H9 (cell line): ENCODE measurements at regions not wholly inside any gene's neighbourhood (a gene's known extent, or its start where the extent isn't known, plus 50 kb on each side); places are given as distances from the start of the nearest gene placed in this dataset.

Experiments
- DNase-seq: peaks from one replicate; pipeline ENCODE4 v3.0.0-alpha.2; 2017
- H2AFZ ChIP-seq: one replicate; pipeline ENCODE4 v1.6.1; 2013; ENCODE audit warnings: mild to moderate bottlenecking, low read length, control low read depth, moderate library complexity
- H2AK5ac ChIP-seq: 2 replicates; pipeline ENCODE4 v1.6.1; 2013; ENCODE audit warnings: low read length, control low read depth, mixed read lengths; ENCODE audit not compliant: insufficient read length
- H2BK120ac ChIP-seq: one replicate; pipeline ENCODE4 v1.6.1; 2013; ENCODE audit warnings: low read depth, mild to moderate bottlenecking, low read length, control low read depth, inconsistent platforms; ENCODE audit not compliant: poor library complexity, severe bottlenecking
- H2BK12ac ChIP-seq: 2 replicates; pipeline ENCODE4 v1.6.1; 2013; ENCODE audit warnings: low read length, control low read depth, mixed read lengths, low read depth; ENCODE audit not compliant: insufficient read length
- H2BK15ac ChIP-seq: 2 replicates; pipeline ENCODE4 v1.6.1; 2013; ENCODE audit warnings: low read depth, low read length, control low read depth
- H2BK20ac ChIP-seq: one replicate; pipeline ENCODE4 v1.6.1; 2013; ENCODE audit warnings: low read depth, mild to moderate bottlenecking, low read length, control low read depth, inconsistent platforms; ENCODE audit not compliant: poor library complexity, severe bottlenecking
- H2BK5ac ChIP-seq: 2 replicates; pipeline ENCODE4 v1.6.1; 2013; ENCODE audit warnings: low read length, control low read depth, mixed read lengths; ENCODE audit not compliant: insufficient read length
- H3K14ac ChIP-seq: 2 replicates; pipeline ENCODE4 v1.6.1; 2013; ENCODE audit warnings: low read length, control low read depth; ENCODE audit not compliant: insufficient read depth
- H3K18ac ChIP-seq: 2 replicates; pipeline ENCODE4 v1.6.1; 2013; ENCODE audit warnings: low read depth, mild to moderate bottlenecking, mixed read lengths, low read length, control low read depth; ENCODE audit not compliant: insufficient read length
- H3K23ac ChIP-seq: 2 replicates; pipeline ENCODE4 v1.6.1; 2013; ENCODE audit warnings: low read length, control low read depth, mixed read lengths, low read depth; ENCODE audit not compliant: insufficient read length
- H3K23me2 ChIP-seq: 2 replicates; pipeline ENCODE4 v1.6.1; 2013; ENCODE audit warnings: low read depth, mild to moderate bottlenecking, mixed read lengths, low read length, control low read depth; ENCODE audit not compliant: insufficient read length, poor library complexity, severe bottlenecking
- H3K27ac ChIP-seq: 2 replicates; pipeline ENCODE4 v1.5.1; 2013; ENCODE audit warnings: low read length, control low read depth, mixed read lengths, low read depth; ENCODE audit not compliant: insufficient read length
- H3K27me3 ChIP-seq: 2 replicates; pipeline ENCODE4 v1.6.1; 2013; ENCODE audit warnings: low read length, control low read depth, inconsistent platforms; ENCODE audit not compliant: insufficient read depth
- H3K4ac ChIP-seq: 2 replicates; pipeline ENCODE4 v1.6.1; 2013; ENCODE audit warnings: low read depth, mild to moderate bottlenecking, control low read depth, inconsistent platforms, low read length, moderate library complexity
- H3K4me1 ChIP-seq: 2 replicates; pipeline ENCODE4 v1.6.1; 2013; ENCODE audit warnings: low read length, control low read depth, inconsistent platforms; ENCODE audit not compliant: insufficient read depth
- H3K4me2 ChIP-seq: 2 replicates; pipeline ENCODE4 v1.6.1; 2013; ENCODE audit warnings: low read length, control low read depth, mixed read lengths; ENCODE audit not compliant: insufficient read length, insufficient read depth
- H3K56ac ChIP-seq: 2 replicates; pipeline ENCODE4 v1.6.1; 2013; ENCODE audit warnings: low read depth, mild to moderate bottlenecking, mixed read lengths, low read length, control low read depth; ENCODE audit not compliant: insufficient read length
- H3K79me1 ChIP-seq: 2 replicates; pipeline ENCODE4 v1.6.1; 2013; ENCODE audit warnings: low read depth, mild to moderate bottlenecking, moderate library complexity, low read length, control low read depth, inconsistent platforms; ENCODE audit not compliant: insufficient read depth, poor library complexity, severe bottlenecking
- H3K79me2 ChIP-seq: 2 replicates; pipeline ENCODE4 v1.6.1; 2013; ENCODE audit warnings: low read length, control low read depth, inconsistent platforms; ENCODE audit not compliant: insufficient read depth
- H3K9ac ChIP-seq: 2 replicates; pipeline ENCODE4 v1.6.1; 2013; ENCODE audit warnings: low read length, control low read depth, mixed read lengths; ENCODE audit not compliant: insufficient read length; ENCODE audit errors: extremely low read depth
- H3K9me3 ChIP-seq: one replicate; pipeline ENCODE4 v1.6.1; 2013; ENCODE audit warnings: low read depth, low read length, inconsistent platforms; ENCODE audit not compliant: control insufficient read depth
- H3T11ph ChIP-seq: one replicate; pipeline ENCODE4 v1.6.1; 2013; ENCODE audit warnings: mild to moderate bottlenecking, low read length, control low read depth, inconsistent platforms
- H4K20me1 ChIP-seq: one replicate; pipeline ENCODE4 v1.6.1; 2013; ENCODE audit not compliant: control insufficient read depth, insufficient read length, insufficient read depth
- H4K5ac ChIP-seq: 2 replicates; pipeline ENCODE4 v1.6.1; 2013; ENCODE audit warnings: low read depth, mild to moderate bottlenecking, mixed read lengths, low read length, control low read depth; ENCODE audit not compliant: insufficient read length
- H4K8ac ChIP-seq: replicated peaks from 2 replicates; pipeline ENCODE4 v1.6.1; 2013; ENCODE audit warnings: low read length, control low read depth, mixed read lengths, low read depth; ENCODE audit not compliant: insufficient read length
- H4K91ac ChIP-seq: 2 replicates; pipeline ENCODE4 v1.6.1; 2013; ENCODE audit warnings: low read depth, mild to moderate bottlenecking, moderate library complexity, mixed read lengths, low read length, control low read depth; ENCODE audit not compliant: insufficient read length
- H3K27ac Mint-ChIP-seq, 3 experiments: 2 replicates in 2 of 3; 3 replicates in 1 of 3; pipeline ENCODE4 v1.8.0; 2020 to 2021; ENCODE audit warnings: mixed read lengths in 3 of 3, mild to moderate bottlenecking in 1 of 3, moderate library complexity in 1 of 3
- H3K27me3 Mint-ChIP-seq: 2 replicates; pipeline ENCODE4 v1.8.0; 2021; ENCODE audit warnings: low read depth, mild to moderate bottlenecking, moderate library complexity, mixed read lengths
- H3K36me3 Mint-ChIP-seq, 3 experiments: 2 replicates in 2 of 3; 3 replicates in 1 of 3; pipeline ENCODE4 v1.8.0; 2020 to 2021; ENCODE audit warnings: low read depth in 3 of 3, mixed read lengths in 3 of 3; ENCODE audit not compliant: insufficient read depth in 1 of 3
- H3K4me1 Mint-ChIP-seq, 2 experiments: 2 replicates each; pipeline ENCODE4 v1.8.0; 2020; ENCODE audit warnings: mixed read lengths in 2 of 2
- H3K4me3 Mint-ChIP-seq, 2 experiments: 2 replicates in 1 of 2; 3 replicates in 1 of 2; pipeline ENCODE4 v1.8.0; 2020 to 2021; ENCODE audit warnings: mild to moderate bottlenecking in 2 of 2, mixed read lengths in 2 of 2, moderate library complexity in 1 of 2
- H3K9me3 Mint-ChIP-seq, 2 experiments: 2 replicates in 1 of 2; 3 replicates in 1 of 2; pipeline ENCODE4 v1.8.0; 2020; ENCODE audit warnings: mild to moderate bottlenecking in 2 of 2, mixed read lengths in 2 of 2, moderate library complexity in 1 of 2
- CTCF ChIP-seq: fragments of 200-600 bp; sonication (generic); conservative IDR thresholded peaks from 3 replicates; pipeline ENCODE4 v1.8.0; 2021; ENCODE audit warnings: antibody characterized with exemption, mild to moderate bottlenecking
- WGBS: extraction: QIAGEN DNeasy Blood & Tissue Kit; methylation state at CpG from one replicate; pipeline ENCODE4 v1.1.7; 2013; ENCODE audit warnings: missing lambda C conversion rate, low lambda C conversion rate, mixed read lengths; ENCODE audit not compliant: insufficient read length; ENCODE audit errors: extremely low coverage; 5-methylcytosine and 5-hydroxymethylcytosine counted together

DNA sequence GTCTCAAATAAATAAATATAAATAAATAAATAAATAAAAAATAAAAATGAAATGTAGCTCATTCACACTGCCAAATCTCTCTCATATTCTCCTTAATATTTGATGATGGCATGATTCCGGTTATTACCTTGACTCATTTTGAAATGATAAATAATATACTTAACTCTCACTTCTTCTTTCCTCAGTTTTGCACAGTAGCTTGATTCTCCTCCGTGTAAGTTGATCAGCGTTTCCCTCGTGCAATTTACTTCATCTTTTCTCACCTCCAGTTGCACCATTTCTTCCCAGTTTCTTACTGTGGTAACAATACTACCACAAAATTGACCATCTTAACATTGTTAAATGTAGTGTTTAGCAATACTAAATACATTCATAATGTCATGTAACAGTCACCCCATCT, 111.6 kb downstream of the RIPK4 start:
- no peak overlapping the region for H3K27ac Mint-ChIP-seq
- no peak overlapping the region for H3K9ac ChIP-seq
- H3K4me3 Mint-ChIP-seq = no peak overlapping the region

More for the DNA sequence above, 111.6 kb downstream of the RIPK4 start:
- H3K4me1 Mint-ChIP-seq = peaks cover 21 to 27% of the 10 kb centered on the region in 2 experiments
- Histone ChIP-seq H2BK12ac (no peak overlapping the region), H3K18ac (no peak overlapping the region), H4K91ac (no peak overlapping the region), H2AK5ac (no peak overlapping the region), H3K79me1 (no peaks in the 10 kb centered on the region), H4K5ac (no peak overlapping the region), H4K8ac (no peak overlapping the region), H2BK15ac (no peak overlapping the region), H4K20me1 (no peaks in the 10 kb centered on the region), H3K27ac (no peak overlapping the region), H3K23ac (no peak overlapping the region), H2BK120ac (no peak overlapping the region), H3K4me1 (no peaks in the 10 kb centered on the region; the same call in 1 of the 2 replicates), H2BK20ac (no peak overlapping the region), H3T11ph (no peak overlapping the region), H3K4me2 (no peak overlapping the region), H3K9me3 (no peaks in the 10 kb centered on the region), H3K79me2 (no peaks in the 10 kb centered on the region), H3K4ac (no peak overlapping the region), H2AFZ (no peak overlapping the region), H2BK5ac (no peak overlapping the region), H3K14ac (no peak overlapping the region), H3K56ac (no peak overlapping the region), H3K27me3 (no peaks in the 10 kb centered on the region), H3K23me2 (no peaks in the 10 kb centered on the region)
- TF ChIP-seq CTCF = no peak
- peaks cover 7 to 9% of the 10 kb centered on the region in 2 experiments; a peak in 3 of 5 replicates for H3K9me3 Mint-ChIP-seq
- peaks cover 3% of the 10 kb centered on the region; the same call in 1 of the 2 replicates for H3K27me3 Mint-ChIP-seq
- no CpG with 5 or more reads among the region's 4 CpGs for WGBS
- DNase-seq = no peak
- peaks cover 2 to 10% (median 4%) of the 10 kb centered on the region in 3 experiments; a peak in 3 of 7 replicates for H3K36me3 Mint-ChIP-seq
